ENCODE measurements at regions not wholly inside any gene's neighbourhood (a gene's known extent, or its start where the extent isn't known, plus 50 kb on each side); places are given as distances from the start of the nearest gene placed in this dataset.

GRCh38 chr6:100176311-100176950, 182.4 kb upstream of the MCHR2 start:
- H3K4me1 ChIP-seq (ENCODE audit: control insufficient read depth in 2 of 2, insufficient read depth in 2 of 2, low read length in 2 of 2) = no peaks in the 10 kb centered on the region
- no peaks in the 10 kb centered on the region for H3K9me3 ChIP-seq (ENCODE audit: control extremely low read depth in 1 of 3, control insufficient read depth in 2 of 3, insufficient read depth in 1 of 3, low read length in 2 of 3)
- H3K27ac ChIP-seq (ENCODE audit: low read length in 2 of 2) = no peak overlapping the region
- POLR2A ChIA-PET = no interaction called here
- Mint-ChIP-seq H3K27ac (no peak overlapping the region), H3K27me3 (peaks cover 8% of the 10 kb centered on the region), H3K4me1 (no peaks in the 10 kb centered on the region), H3K9me3 (ENCODE audit: insufficient read depth) (no peaks in the 10 kb centered on the region), H3K4me3 (no peak overlapping the region)
- H3K79me2 ChIP-seq (ENCODE audit: control insufficient read depth, insufficient read depth, low read length) = no peaks in the 10 kb centered on the region
- 86% methylated on average over 1 of the region's 6 CpGs for whole genome bisulfite sequencing (ENCODE audit: insufficient coverage)
- H3K9ac ChIP-seq (ENCODE audit: low read length) = no peak overlapping the region
- H2AFZ ChIP-seq (ENCODE audit: insufficient read depth, low read depth, low read length, poor library complexity, severe bottlenecking) = no peak overlapping the region
- no peak overlapping the region for H3K4me2 ChIP-seq (replicated peaks; ENCODE audit: low read depth, low read length, poor library complexity, severe bottlenecking)
- no peak for TF ChIP-seq CTCF (IDR thresholded peaks at IDR 0.05)
- TF ChIP-seq EZH2 (IDR thresholded peaks at IDR 0.05; ENCODE audit: borderline replicate concordance, insufficient read depth, low read depth, low read length, poor library complexity, severe bottlenecking) = no peak
- DNase-seq = no peak
- H3K36me3 ChIP-seq (replicated peaks in 1 of 2; ENCODE audit: control extremely low read depth in 1 of 2, control insufficient read depth in 1 of 2, extremely low read depth in 1 of 2, insufficient read depth in 2 of 2, low read length in 1 of 2) = no peaks in the 10 kb centered on the region
- H3K4me3 ChIP-seq (ENCODE audit: control extremely low read depth in 1 of 5, extremely low read depth in 1 of 5, insufficient read depth in 1 of 5, low read depth in 2 of 5, low read length in 4 of 5) = no peak overlapping the region
- no peaks in the 10 kb centered on the region for H4K20me1 ChIP-seq (ENCODE audit: control insufficient read depth, insufficient read depth, low read length, poor library complexity, severe bottlenecking)
- H3K27me3 ChIP-seq (replicated peaks in 1 of 4; ENCODE audit: control extremely low read depth in 1 of 4, control insufficient read depth in 3 of 4, insufficient read depth in 4 of 4, low read length in 3 of 4) = no peaks in the 10 kb centered on the region
- no peak for ATAC-seq (ENCODE audit: low read depth)
- intact Hi-C loops (cut with micrococcal nuclease) = no loop called here
- CTCF ChIA-PET = no interaction called here

GRCh38 chr6:100175814-100176310, 181.8 kb upstream of the MCHR2 start:
- no peaks in the 10 kb centered on the region for H3K9me3 ChIP-seq (ENCODE audit: control extremely low read depth in 1 of 3, control insufficient read depth in 2 of 3, insufficient read depth in 1 of 3, low read length in 2 of 3)
- TF ChIP-seq CTCF (IDR thresholded peaks at IDR 0.05) = no peak
- TF ChIP-seq EZH2 (IDR thresholded peaks at IDR 0.05; ENCODE audit: borderline replicate concordance, insufficient read depth, low read depth, low read length, poor library complexity, severe bottlenecking) = no peak
- H3K4me1 Mint-ChIP-seq = no peaks in the 10 kb centered on the region
- H3K9me3 Mint-ChIP-seq (ENCODE audit: insufficient read depth) = no peaks in the 10 kb centered on the region
- no peak overlapping the region for H3K9ac ChIP-seq (ENCODE audit: low read length)
- no peaks in the 10 kb centered on the region for H3K4me1 ChIP-seq (ENCODE audit: control insufficient read depth in 2 of 2, insufficient read depth in 2 of 2, low read length in 2 of 2)
- H3K4me2 ChIP-seq (replicated peaks; ENCODE audit: low read depth, low read length, poor library complexity, severe bottlenecking) = no peak overlapping the region
- no peak overlapping the region for H2AFZ ChIP-seq (ENCODE audit: insufficient read depth, low read depth, low read length, poor library complexity, severe bottlenecking)
- POLR2A ChIA-PET = no interaction called here
- ATAC-seq (ENCODE audit: low read depth) = no peak
- H3K27me3 Mint-ChIP-seq = peaks cover 8% of the 10 kb centered on the region
- no peaks in the 10 kb centered on the region for H3K36me3 ChIP-seq (replicated peaks in 1 of 2; ENCODE audit: control extremely low read depth in 1 of 2, control insufficient read depth in 1 of 2, extremely low read depth in 1 of 2, insufficient read depth in 2 of 2, low read length in 1 of 2)
- no peak overlapping the region for H3K27ac Mint-ChIP-seq
- no peak overlapping the region for H3K27ac ChIP-seq (ENCODE audit: low read length in 2 of 2)
- no peaks in the 10 kb centered on the region for H4K20me1 ChIP-seq (ENCODE audit: control insufficient read depth, insufficient read depth, low read length, poor library complexity, severe bottlenecking)
- no peak overlapping the region for H3K4me3 ChIP-seq (ENCODE audit: control extremely low read depth in 1 of 5, extremely low read depth in 1 of 5, insufficient read depth in 1 of 5, low read depth in 2 of 5, low read length in 4 of 5)
- no CpG with 5 or more reads among the region's 1 CpG for WGBS (ENCODE audit: insufficient coverage)
- no peaks in the 10 kb centered on the region for H3K27me3 ChIP-seq (replicated peaks in 1 of 4; ENCODE audit: control extremely low read depth in 1 of 4, control insufficient read depth in 3 of 4, insufficient read depth in 4 of 4, low read length in 3 of 4)
- no peaks in the 10 kb centered on the region for H3K79me2 ChIP-seq (ENCODE audit: control insufficient read depth, insufficient read depth, low read length)
- intact Hi-C loops (cut with micrococcal nuclease) = no loop called here
- CTCF ChIA-PET = no interaction called here
- no peak overlapping the region for H3K4me3 Mint-ChIP-seq
- DNase-seq = no peak
